ENCODE measurements at regions not wholly inside any gene's neighbourhood (a gene's known extent, or its start where the extent isn't known, plus 50 kb on each side); places are given as distances from the start of the nearest gene placed in this dataset.

DNA sequence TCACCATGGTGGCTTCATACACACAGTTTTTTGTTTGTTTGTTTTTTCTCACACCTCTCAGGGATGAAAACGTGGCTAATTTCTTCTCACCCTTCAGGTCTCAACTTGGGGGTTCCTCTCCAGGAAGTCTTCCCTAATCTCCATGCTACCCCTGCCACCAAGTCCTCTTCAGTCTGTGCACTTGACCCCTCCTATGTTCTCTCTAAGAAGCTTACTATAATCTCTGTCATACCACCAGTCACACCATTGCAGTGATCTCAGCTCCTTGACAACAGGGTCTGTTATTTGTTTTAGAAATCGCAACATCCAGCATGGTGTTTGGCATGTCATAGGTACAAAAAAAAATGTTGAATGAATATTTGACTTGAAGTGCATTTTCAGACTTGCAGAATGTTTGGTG is 83.4 kb downstream of the PRORP start:
- Mint-ChIP-seq H3K27ac (ENCODE audit: unreplicated experiment) (no peak overlapping the region), H3K36me3 (ENCODE audit: insufficient read depth, unreplicated experiment) (no peaks in the 10 kb centered on the region), H3K27me3 (ENCODE audit: insufficient read depth, unreplicated experiment) (no peaks in the 10 kb centered on the region), H3K4me3 (ENCODE audit: unreplicated experiment) (no peak overlapping the region), H3K9me3 (ENCODE audit: unreplicated experiment) (no peaks in the 10 kb centered on the region), H3K4me1 (ENCODE audit: low read depth, unreplicated experiment) (no peaks in the 10 kb centered on the region)
- intact Hi-C loops (cut with micrococcal nuclease; ENCODE audit: unreplicated experiment), result no loop called here
- TF ChIP-seq, protein P1, sequence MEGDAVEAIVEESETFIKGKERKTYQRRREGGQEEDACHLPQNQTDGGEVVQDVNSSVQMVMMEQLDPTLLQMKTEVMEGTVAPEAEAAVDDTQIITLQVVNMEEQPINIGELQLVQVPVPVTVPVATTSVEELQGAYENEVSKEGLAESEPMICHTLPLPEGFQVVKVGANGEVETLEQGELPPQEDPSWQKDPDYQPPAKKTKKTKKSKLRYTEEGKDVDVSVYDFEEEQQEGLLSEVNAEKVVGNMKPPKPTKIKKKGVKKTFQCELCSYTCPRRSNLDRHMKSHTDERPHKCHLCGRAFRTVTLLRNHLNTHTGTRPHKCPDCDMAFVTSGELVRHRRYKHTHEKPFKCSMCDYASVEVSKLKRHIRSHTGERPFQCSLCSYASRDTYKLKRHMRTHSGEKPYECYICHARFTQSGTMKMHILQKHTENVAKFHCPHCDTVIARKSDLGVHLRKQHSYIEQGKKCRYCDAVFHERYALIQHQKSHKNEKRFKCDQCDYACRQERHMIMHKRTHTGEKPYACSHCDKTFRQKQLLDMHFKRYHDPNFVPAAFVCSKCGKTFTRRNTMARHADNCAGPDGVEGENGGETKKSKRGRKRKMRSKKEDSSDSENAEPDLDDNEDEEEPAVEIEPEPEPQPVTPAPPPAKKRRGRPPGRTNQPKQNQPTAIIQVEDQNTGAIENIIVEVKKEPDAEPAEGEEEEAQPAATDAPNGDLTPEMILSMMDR (IDR thresholded peaks at IDR 0.05; ENCODE audit: insufficient read depth in 1 of 2, low read depth in 1 of 2, low read length in 1 of 2, severe bottlenecking in 1 of 2, unreplicated experiment in 1 of 2), result no peak
- H3K4me1 ChIP-seq, result no peaks in the 10 kb centered on the region
- H3K9me3 ChIP-seq, result no peaks in the 10 kb centered on the region
- no peak overlapping the region for H3K4me3 ChIP-seq (ENCODE audit: low read depth, low read length)
- BruUV-seq (replicated peaks), result no TSS peak
- POLR2A ChIA-PET, result no interaction called here
- CTCF ChIA-PET, result no interaction called here
- no peaks in the 10 kb centered on the region for H3K27me3 ChIP-seq (replicated peaks; ENCODE audit: control insufficient read depth, insufficient read depth, low read length)
- no peak for DNase-seq
- no peaks in the 10 kb centered on the region for H3K36me3 ChIP-seq (ENCODE audit: control insufficient read depth, insufficient read depth, low read length)

DNA sequence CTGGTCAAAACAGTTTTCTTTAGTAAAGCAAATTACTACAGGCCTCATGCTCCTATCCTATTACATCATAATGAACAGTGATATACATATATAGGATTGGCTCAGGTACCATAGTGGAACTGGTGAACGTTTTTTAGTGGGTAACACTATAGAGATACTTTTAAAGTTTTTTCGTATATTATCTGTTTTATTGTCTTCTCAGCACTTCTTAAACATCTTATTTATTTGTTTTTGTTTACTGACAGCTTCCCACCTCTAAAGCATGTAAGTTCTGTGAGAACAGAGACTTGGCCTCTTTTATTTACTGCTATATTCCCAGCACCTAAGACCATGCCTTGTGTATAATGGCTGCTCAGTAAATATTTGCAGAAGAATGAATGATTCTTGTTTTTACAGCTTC is 81.1 kb upstream of the PSMA6 start:
- no peaks in the 10 kb centered on the region for H3K36me3 ChIP-seq (ENCODE audit: control insufficient read depth, insufficient read depth, low read length)
- H3K9me3 ChIP-seq, result no peaks in the 10 kb centered on the region
- intact Hi-C loops (cut with micrococcal nuclease; ENCODE audit: unreplicated experiment), result no loop called here
- BruUV-seq (replicated peaks), result no TSS peak
- Mint-ChIP-seq H3K27me3 (ENCODE audit: insufficient read depth, unreplicated experiment) (no peaks in the 10 kb centered on the region), H3K36me3 (ENCODE audit: insufficient read depth, unreplicated experiment) (no peaks in the 10 kb centered on the region), H3K27ac (ENCODE audit: unreplicated experiment) (no peak overlapping the region), H3K4me3 (ENCODE audit: unreplicated experiment) (no peak overlapping the region), H3K4me1 (ENCODE audit: low read depth, unreplicated experiment) (peaks cover 8% of the 10 kb centered on the region), H3K9me3 (ENCODE audit: unreplicated experiment) (no peaks in the 10 kb centered on the region)
- TF ChIP-seq, protein P1 (IDR thresholded peaks at IDR 0.05; ENCODE audit: insufficient read depth in 1 of 2, low read depth in 1 of 2, low read length in 1 of 2, severe bottlenecking in 1 of 2, unreplicated experiment in 1 of 2), result no peak
- no peaks in the 10 kb centered on the region for H3K27me3 ChIP-seq (replicated peaks; ENCODE audit: control insufficient read depth, insufficient read depth, low read length)
- no peak for DNase-seq
- POLR2A ChIA-PET, result no interaction called here
- H3K4me3 ChIP-seq (ENCODE audit: low read depth, low read length), result no peak overlapping the region
- H3K4me1 ChIP-seq, result peaks cover 10% of the 10 kb centered on the region
- CTCF ChIA-PET, result no interaction called here

DNA sequence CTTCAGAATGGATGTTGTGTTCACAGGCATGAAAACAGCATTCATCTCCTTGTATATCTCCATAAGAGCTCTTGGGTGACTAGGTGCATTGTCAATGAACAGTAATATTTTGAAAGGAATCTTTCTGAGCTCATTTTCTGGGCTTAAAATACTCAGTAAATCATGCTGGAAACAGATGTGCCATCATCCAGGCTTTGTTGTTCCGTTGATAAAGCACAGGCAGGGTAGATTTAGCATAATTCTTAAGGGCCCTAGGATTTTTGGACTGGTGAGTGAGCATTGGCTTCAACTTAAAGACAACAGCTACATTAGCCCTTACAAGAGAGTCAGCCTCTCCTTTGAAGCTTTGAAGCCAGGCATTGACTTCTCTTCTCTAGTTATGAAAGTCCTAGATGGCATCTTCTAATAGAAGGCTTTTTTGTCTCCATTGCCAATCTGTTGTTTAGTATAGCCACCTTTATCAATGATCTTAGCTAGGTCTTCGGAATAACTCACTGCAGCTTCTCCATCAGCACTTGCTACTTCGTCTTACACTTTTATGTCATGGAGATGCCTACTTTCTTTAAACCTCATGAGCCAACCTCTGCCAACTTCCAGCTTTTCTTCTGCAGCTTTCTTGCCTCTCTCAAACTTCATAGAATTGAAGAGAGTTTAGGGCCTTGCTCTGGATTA is 79.6 kb upstream of the PSMA6 start:
- Mint-ChIP-seq H3K4me1 (ENCODE audit: low read depth, unreplicated experiment) (peaks cover 8% of the 10 kb centered on the region), H3K27ac (ENCODE audit: unreplicated experiment) (no peak overlapping the region), H3K9me3 (ENCODE audit: unreplicated experiment) (no peaks in the 10 kb centered on the region), H3K4me3 (ENCODE audit: unreplicated experiment) (no peak overlapping the region), H3K36me3 (ENCODE audit: insufficient read depth, unreplicated experiment) (no peaks in the 10 kb centered on the region), H3K27me3 (ENCODE audit: insufficient read depth, unreplicated experiment) (no peaks in the 10 kb centered on the region)
- TF ChIP-seq, protein P1 (IDR thresholded peaks at IDR 0.05; ENCODE audit: insufficient read depth in 1 of 2, low read depth in 1 of 2, low read length in 1 of 2, severe bottlenecking in 1 of 2, unreplicated experiment in 1 of 2), result no peak
- H3K9me3 ChIP-seq, result no peaks in the 10 kb centered on the region
- POLR2A ChIA-PET, result no interaction called here
- no peak for DNase-seq
- H3K36me3 ChIP-seq (ENCODE audit: control insufficient read depth, insufficient read depth, low read length), result no peaks in the 10 kb centered on the region
- no peaks in the 10 kb centered on the region for H3K27me3 ChIP-seq (replicated peaks; ENCODE audit: control insufficient read depth, insufficient read depth, low read length)
- CTCF ChIA-PET, result interaction anchor here (0.6 kb wide), 1 partner anchor 197 kb away, joined by 3 read pairs; no protein-coding TSS in a partner anchor
- no peak overlapping the region for H3K4me3 ChIP-seq (ENCODE audit: low read depth, low read length)
- peaks cover 10% of the 10 kb centered on the region for H3K4me1 ChIP-seq
- BruUV-seq (replicated peaks), result no TSS peak
- intact Hi-C loops (cut with micrococcal nuclease; ENCODE audit: unreplicated experiment), result no loop called here

Measured in Caco-2 (cell line).